T-cell (primary cell): ENCODE measurements at regions not wholly inside any gene's neighbourhood (a gene's known extent, or its start where the extent isn't known, plus 50 kb on each side); places are given as distances from the start of the nearest gene placed in this dataset.

Source experiments
- ATAC-seq, 4 experiments: fragments of 200-7000 bp in 3 of 4; fragments of 150-1000 bp in 1 of 4; cut with Tn5 transposase; replicated peaks in 1 of 4; 1 replicate in 3 of 4; 2 replicates in 1 of 4; pipeline ENCODE4 v1.10.0; 2021; ENCODE audit warnings: moderate library complexity in 3 of 4, mild to moderate bottlenecking in 2 of 4, moderate number of reproducible peaks in 1 of 4
- CTCF ChIA-PET, 2 donors: fragments of 300-600 bp; sonication (Branson Sonifier 250); formaldehyde crosslinking; loops; one replicate each; lab custom pipeline; 2022; ENCODE audit warnings: antibody characterized with exemption in 2 of 2; lab: Charles Lee
- POLR2A ChIA-PET, 2 donors: fragments of 300-600 bp; sonication (Branson Sonifier 250); formaldehyde crosslinking; loops; one replicate each; lab custom pipeline; 2022; ENCODE audit warnings: antibody characterized with exemption in 2 of 2; lab: Charles Lee
- DNase-seq, 35 experiments: peaks; one replicate each; pipeline versions ENCODE4 v3.0.0 to v3.0.0-alpha.2; 2013 to 2023
- H3K27ac ChIP-seq: one replicate; pipeline ENCODE4 v1.5.1; 2013; ENCODE audit warnings: low read length
- H3K27me3 ChIP-seq, 2 experiments: replicated peaks in 1 of 2; 1 replicate in 1 of 2; 2 replicates in 1 of 2; pipeline versions ENCODE4 v1.6.1 to v1.7.0; 2013; ENCODE audit warnings: low read length in 1 of 2, mixed read lengths in 1 of 2; ENCODE audit not compliant: control insufficient read depth in 2 of 2, insufficient read depth in 2 of 2; ENCODE audit errors: extremely low read depth in 1 of 2
- H3K36me3 ChIP-seq, 2 donors: 1 replicate in 1 of 2; 2 replicates in 1 of 2; pipeline versions ENCODE4 v1.6.1 to v1.7.0; 2013; ENCODE audit warnings: low read length in 1 of 2; ENCODE audit not compliant: control insufficient read depth in 2 of 2, insufficient read depth in 1 of 2; ENCODE audit errors: extremely low read depth in 1 of 2
- H3K4me1 ChIP-seq, 2 experiments: 1 replicate in 1 of 2; 2 replicates in 1 of 2; pipeline versions ENCODE4 v1.6.1 to v1.7.0; 2013; ENCODE audit warnings: low read length in 2 of 2, mixed read lengths in 1 of 2; ENCODE audit not compliant: insufficient read depth in 2 of 2, control insufficient read depth in 1 of 2; ENCODE audit errors: extremely low read depth in 1 of 2
- H3K4me3 ChIP-seq, 2 donors: 1 replicate in 1 of 2; 2 replicates in 1 of 2; pipeline versions ENCODE4 v1.5.1 to v1.7.0; 2013; ENCODE audit warnings: mild to moderate bottlenecking in 2 of 2, low read length in 1 of 2, moderate library complexity in 1 of 2; ENCODE audit not compliant: control insufficient read depth in 1 of 2; ENCODE audit errors: extremely low read depth in 1 of 2
- H3K9me3 ChIP-seq: 2 replicates; pipeline ENCODE4 v1.7.0; 2013
- H3K27ac Mint-ChIP-seq, 2 donors: one replicate each; pipeline ENCODE4 v1.8.0; 2020 to 2021; ENCODE audit warnings: mild to moderate bottlenecking in 2 of 2, mixed read lengths in 2 of 2
- H3K27me3 Mint-ChIP-seq, 2 donors: one replicate each; pipeline ENCODE4 v1.8.0; 2021 to 2022; ENCODE audit warnings: mixed read lengths in 2 of 2
- H3K36me3 Mint-ChIP-seq: one replicate; pipeline ENCODE4 v1.8.0; 2021; ENCODE audit warnings: mixed read lengths
- H3K4me1 Mint-ChIP-seq, 3 donors: one replicate each; pipeline ENCODE4 v1.8.0; 2020 to 2022; ENCODE audit warnings: mixed read lengths in 3 of 3, mild to moderate bottlenecking in 1 of 3
- H3K4me3 Mint-ChIP-seq, 3 donors: one replicate each; pipeline ENCODE4 v1.8.0; 2020 to 2022; ENCODE audit warnings: mild to moderate bottlenecking in 3 of 3, mixed read lengths in 3 of 3, moderate library complexity in 3 of 3
- H3K9me3 Mint-ChIP-seq, 3 donors: one replicate each; pipeline ENCODE4 v1.8.0; 2020 to 2022; ENCODE audit warnings: mixed read lengths in 3 of 3
- WGBS: methylation state at CpG from one replicate; pipeline ENCODE4 v1.1.5; 2013; ENCODE audit warnings: missing lambda C conversion rate; ENCODE audit not compliant: insufficient coverage; 5-methylcytosine and 5-hydroxymethylcytosine counted together

DNA sequence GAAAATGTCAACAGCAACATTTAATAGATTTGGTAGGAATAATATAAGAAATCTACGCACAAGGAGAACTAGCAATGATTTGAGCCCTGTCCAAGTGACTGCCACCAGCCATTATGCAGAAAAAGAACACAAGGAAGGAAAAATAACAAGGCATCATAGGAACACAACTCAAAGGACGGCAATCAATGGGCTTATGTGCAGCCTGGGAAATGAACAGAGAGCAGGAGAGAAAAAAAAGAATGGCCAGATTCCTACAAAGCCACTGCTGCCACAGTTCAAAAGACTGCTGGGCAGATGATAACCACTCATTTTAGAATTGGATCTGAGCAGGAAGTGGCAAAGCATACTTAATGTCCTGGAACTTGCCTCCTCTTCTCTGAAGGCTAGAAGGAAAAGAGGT is 274.3 kb upstream of the CAMK1G start:
- ChIA-PET CTCF (no interaction called here), POLR2A (no interaction called here)
- Histone ChIP-seq H3K36me3 (no peaks in the 10 kb centered on the region), H3K4me3 (no peak overlapping the region), H3K9me3 (no peaks in the 10 kb centered on the region), H3K4me1 (no peaks in the 10 kb centered on the region), H3K27ac (no peak overlapping the region), H3K27me3 (no peaks in the 10 kb centered on the region)
- peaks cover 13 to 34% of the 10 kb centered on the region in 2 donors for H3K27me3 Mint-ChIP-seq
- H3K4me3 Mint-ChIP-seq: no peak overlapping the region
- DNase-seq: no peak
- ATAC-seq: no peak
- WGBS: 80% methylated on average over 2 of the region's 2 CpGs
- H3K9me3 Mint-ChIP-seq: peaks cover 0 to 16% (median 2%) of the 10 kb centered on the region in 3 donors
- H3K36me3 Mint-ChIP-seq: no peaks in the 10 kb centered on the region
- H3K27ac Mint-ChIP-seq: no peak overlapping the region
- no peaks in the 10 kb centered on the region for H3K4me1 Mint-ChIP-seq

DNA sequence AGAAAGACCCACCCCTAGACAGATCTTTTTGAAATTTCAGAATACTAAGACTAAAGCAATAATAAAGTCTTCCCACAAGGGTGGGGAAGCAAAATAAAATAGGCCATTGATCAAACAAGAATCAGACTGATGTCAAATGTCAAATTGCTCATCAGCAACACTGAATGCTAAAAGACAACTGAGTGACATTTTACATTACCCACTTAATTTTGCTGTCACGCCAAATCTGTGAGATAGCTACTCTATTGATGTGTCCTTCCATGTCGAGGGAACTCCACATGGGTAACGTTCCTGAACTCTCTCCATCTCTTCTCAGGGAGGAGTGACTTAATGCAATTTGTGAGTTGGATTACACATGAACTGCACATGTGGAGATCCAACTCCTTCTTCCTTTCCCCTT is 271.7 kb upstream of the CAMK1G start:
- ChIA-PET POLR2A (no interaction called here), CTCF (no interaction called here)
- Mint-ChIP-seq H3K9me3 (peaks cover 0 to 16% (median 2%) of the 10 kb centered on the region in 3 donors), H3K27ac (no peak overlapping the region), H3K4me1 (no peaks in the 10 kb centered on the region), H3K4me3 (no peak overlapping the region), H3K36me3 (no peaks in the 10 kb centered on the region), H3K27me3 (peaks cover 7 to 22% of the 10 kb centered on the region in 2 donors)
- no peak for DNase-seq
- no peak for ATAC-seq
- Histone ChIP-seq H3K4me1 (no peaks in the 10 kb centered on the region), H3K36me3 (no peaks in the 10 kb centered on the region), H3K4me3 (no peak overlapping the region), H3K27me3 (no peaks in the 10 kb centered on the region), H3K27ac (no peak overlapping the region), H3K9me3 (no peaks in the 10 kb centered on the region)
- no CpG with 5 or more reads among the region's 3 CpGs for WGBS

DNA sequence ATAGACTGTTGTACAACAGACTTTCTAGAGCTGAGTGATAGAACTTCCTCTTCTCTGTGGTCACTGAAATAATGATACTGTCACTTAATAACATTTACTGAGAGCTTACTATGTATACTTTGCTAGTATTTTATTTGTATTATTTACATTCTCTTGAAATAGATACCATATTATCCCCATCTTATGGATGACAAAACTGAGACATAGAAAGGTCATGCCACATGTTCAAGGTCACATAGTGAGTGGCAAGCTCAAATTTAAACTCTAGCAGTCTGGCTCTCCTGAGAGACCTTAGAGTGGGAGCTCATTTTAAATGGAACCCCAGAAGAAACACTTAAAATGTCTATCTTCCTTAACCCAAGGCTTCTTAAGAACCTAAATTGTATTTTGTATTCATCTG is 266.6 kb upstream of the CAMK1G start:
- Mint-ChIP-seq H3K27me3 (peaks cover 5 to 15% of the 10 kb centered on the region in 2 donors), H3K9me3 (peaks cover 4 to 10% (median 7%) of the 10 kb centered on the region in 3 donors)

DNA sequence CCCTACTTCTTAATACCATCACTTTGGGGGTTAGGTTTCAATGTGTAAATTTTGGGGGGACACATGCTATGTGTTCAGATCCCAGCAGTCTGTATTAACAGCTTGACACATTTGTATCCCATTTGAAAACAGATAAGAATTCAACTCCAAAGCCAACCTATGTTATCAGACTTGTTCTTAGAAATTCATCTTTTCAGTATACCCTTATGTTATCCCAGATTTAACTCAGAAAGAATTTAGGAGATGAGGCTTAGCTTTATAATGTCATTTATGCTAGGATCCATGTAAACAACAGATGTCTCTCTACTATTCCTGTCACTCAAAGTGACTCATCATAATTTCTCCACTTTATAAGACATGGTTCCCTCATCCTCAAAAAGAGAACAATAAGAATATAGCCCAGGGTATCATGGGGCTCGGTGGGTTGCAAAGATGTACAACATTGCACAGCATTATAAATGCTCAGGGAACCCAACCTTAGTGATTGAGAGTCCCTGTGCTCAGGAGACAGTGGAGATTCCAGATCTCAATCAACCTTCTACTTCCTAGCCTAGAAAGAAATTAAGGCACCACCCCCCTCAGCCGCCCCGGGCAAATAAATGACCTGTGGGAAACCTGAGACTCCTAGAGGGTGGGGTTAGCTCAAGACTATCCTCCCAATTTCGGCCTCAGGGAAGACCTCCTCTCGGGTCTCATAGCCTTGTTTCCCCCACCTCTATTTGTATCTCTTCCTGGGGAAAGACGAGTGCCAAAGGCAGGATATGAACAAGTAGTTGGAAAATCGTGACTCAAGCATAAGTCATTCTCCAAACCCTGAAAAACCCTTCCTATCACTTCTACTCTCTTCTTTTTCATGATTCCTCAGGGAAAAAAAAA is 265.1 kb upstream of the CAMK1G start:
- WGBS: no CpG with 5 or more reads among the region's 7 CpGs
- H3K4me3 ChIP-seq: no peak overlapping the region
- Mint-ChIP-seq H3K4me3 (no peak overlapping the region), H3K9me3 (peaks cover 2 to 10% (median 8%) of the 10 kb centered on the region in 3 donors), H3K27me3 (peaks cover 3 to 15% of the 10 kb centered on the region in 2 donors), H3K4me1 (no peaks in the 10 kb centered on the region), H3K36me3 (no peaks in the 10 kb centered on the region), H3K27ac (no peak overlapping the region)
- H3K4me1 ChIP-seq: no peaks in the 10 kb centered on the region
- H3K27ac ChIP-seq: no peak overlapping the region
- ChIA-PET CTCF (no interaction called here), POLR2A (interaction anchor here in 1 of 2 donors (0.6 kb wide), 1 partner anchor 738 kb away, joined by 7 read pairs; no protein-coding TSS in a partner anchor)
- H3K27me3 ChIP-seq: no peaks in the 10 kb centered on the region
- no peaks in the 10 kb centered on the region for H3K36me3 ChIP-seq
- no peak for ATAC-seq
- DNase-seq: no peak
- H3K9me3 ChIP-seq: no peaks in the 10 kb centered on the region

More for the DNA sequence above, 266.6 kb upstream of the CAMK1G start:
- Histone ChIP-seq H3K27ac (no peak overlapping the region), H3K36me3 (no peaks in the 10 kb centered on the region), H3K27me3 (no peaks in the 10 kb centered on the region), H3K4me1 (no peaks in the 10 kb centered on the region), H3K9me3 (no peaks in the 10 kb centered on the region), H3K4me3 (no peak overlapping the region)
- Mint-ChIP-seq H3K4me3 (no peak overlapping the region), H3K4me1 (no peaks in the 10 kb centered on the region), H3K36me3 (no peaks in the 10 kb centered on the region), H3K27ac (no peak overlapping the region)
- CTCF ChIA-PET: no interaction called here
- DNase-seq (no peak), ATAC-seq (no peak)
- POLR2A ChIA-PET: no interaction called here

DNA sequence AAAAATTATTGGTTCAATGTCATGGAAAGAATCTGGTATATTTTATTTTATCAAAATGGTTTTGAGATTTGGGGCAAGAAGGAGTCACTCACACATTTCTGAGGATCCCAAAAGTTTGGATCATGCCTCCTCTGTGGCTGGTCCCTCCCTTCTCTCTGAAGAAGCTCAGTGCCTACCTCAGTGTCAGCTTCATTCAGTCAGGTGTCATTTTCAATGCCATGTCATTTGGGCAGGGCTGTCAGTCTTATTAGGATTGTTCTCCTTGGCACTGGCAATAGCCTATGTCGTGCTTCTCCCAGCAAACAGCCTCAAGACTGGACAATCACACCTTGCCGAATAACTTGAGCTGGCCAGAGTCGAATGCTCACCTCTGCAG is 264.5 kb upstream of the CAMK1G start:
- peaks cover 2 to 10% (median 7%) of the 10 kb centered on the region in 3 donors for H3K9me3 Mint-ChIP-seq
- H3K4me3 Mint-ChIP-seq: no peak overlapping the region
- DNase-seq: no peak
- no peaks in the 10 kb centered on the region for H3K36me3 Mint-ChIP-seq
- no peak overlapping the region for H3K4me3 ChIP-seq
- H3K27me3 ChIP-seq: no peaks in the 10 kb centered on the region
- ATAC-seq: no peak
- no peak overlapping the region for H3K27ac ChIP-seq
- H3K9me3 ChIP-seq: no peaks in the 10 kb centered on the region
- ChIA-PET POLR2A (no interaction called here), CTCF (no interaction called here)
- no peak overlapping the region for H3K27ac Mint-ChIP-seq
- H3K4me1 ChIP-seq: no peaks in the 10 kb centered on the region
- H3K36me3 ChIP-seq: no peaks in the 10 kb centered on the region
- WGBS: 80% methylated on average over 1 of the region's 3 CpGs
- no peaks in the 10 kb centered on the region for H3K4me1 Mint-ChIP-seq
- H3K27me3 Mint-ChIP-seq: peaks cover 3 to 9% of the 10 kb centered on the region in 2 donors

DNA sequence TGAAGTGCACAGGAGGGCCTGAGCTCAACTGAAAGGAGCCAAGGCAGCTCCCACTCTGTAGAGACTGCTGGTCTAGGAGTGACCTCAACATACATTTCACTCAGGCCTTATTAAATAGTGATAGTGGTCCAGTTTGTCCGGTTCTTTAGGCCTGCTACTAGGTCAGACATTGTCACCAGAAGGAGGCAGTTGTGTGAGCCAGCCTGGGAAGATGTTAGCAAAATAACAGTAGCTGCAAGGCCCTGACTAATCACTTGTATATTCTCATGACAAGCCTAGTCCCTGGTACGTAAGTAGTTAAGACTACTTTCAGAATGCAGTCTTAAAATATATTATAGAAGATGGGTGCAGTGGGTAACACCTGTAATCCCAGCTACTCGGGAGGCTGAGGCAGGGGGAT is 264.0 kb upstream of the CAMK1G start:
- no peak overlapping the region for H3K27ac ChIP-seq
- H3K27ac Mint-ChIP-seq: no peak overlapping the region
- DNase-seq (no peak), ATAC-seq (no peak)
- no CpG with 5 or more reads among the region's 3 CpGs for WGBS
- H3K4me3 ChIP-seq: no peak overlapping the region
- no peaks in the 10 kb centered on the region for H3K36me3 ChIP-seq
- H3K4me3 Mint-ChIP-seq: no peak overlapping the region
- POLR2A ChIA-PET: no interaction called here
- peaks cover 3 to 4% of the 10 kb centered on the region in 2 donors for H3K27me3 Mint-ChIP-seq
- H3K4me1 ChIP-seq: no peaks in the 10 kb centered on the region
- H3K9me3 ChIP-seq: no peaks in the 10 kb centered on the region
- H3K4me1 Mint-ChIP-seq: no peaks in the 10 kb centered on the region
- H3K9me3 Mint-ChIP-seq: peaks cover 2 to 10% (median 5%) of the 10 kb centered on the region in 3 donors
- no peaks in the 10 kb centered on the region for H3K36me3 Mint-ChIP-seq
- CTCF ChIA-PET: no interaction called here
- H3K27me3 ChIP-seq: no peaks in the 10 kb centered on the region
